GM12878 (cell line): ENCODE measurements at regions not wholly inside any gene's neighbourhood (a gene's known extent, or its start where the extent isn't known, plus 50 kb on each side); places are given as distances from the start of the nearest gene placed in this dataset.

ENCODE experiments used
- ATAC-seq: fragments of 200-7000 bp; cut with Tn5 transposase; 3 replicates; pipeline ENCODE4 v1.9.1; 2020; ENCODE audit warnings: mild to moderate bottlenecking, moderate library complexity
- BruUV-seq: library from RNA; stranded (reverse); fragments of 400-500 nt; replicated peaks from 2 replicates; lab custom pipeline; 2021; lab: Mats Ljungman, UMichigan
- CTCF ChIA-PET: fragments of 300-600 bp; sonication (Branson Sonifier 250); formaldehyde crosslinking; extraction: SDS; loops from one replicate; lab custom pipeline; 2021; ENCODE audit warnings: inconsistent platforms; lab: Yijun Ruan, JAX
- POLR2A ChIA-PET: fragments of 350-600 bp; formaldehyde crosslinking; extraction: SDS; loops from one replicate; lab custom pipeline; 2021; ENCODE audit warnings: inconsistent platforms; lab: Charles Lee
- RAD21 ChIA-PET: fragments of 300-600 bp; sonication (Branson Sonifier 250); formaldehyde crosslinking; loops from one replicate; lab custom pipeline; 2023; ENCODE audit warnings: antibody characterized with exemption; ENCODE audit not compliant: unreplicated experiment; lab: Charles Lee
- SMC1A ChIA-PET: fragments of 300-600 bp; sonication (Branson Sonifier 250); formaldehyde crosslinking; loops from one replicate; lab custom pipeline; 2023; ENCODE audit not compliant: unreplicated experiment, uncharacterized antibody; lab: Charles Lee
- DNase-seq: peaks from one replicate; pipeline ENCODE4 v3.0.0-alpha.2; 2011; ENCODE audit warnings: low read depth, low spot score
- FAIRE-seq: peaks from 3 replicates; lab custom pipeline; 2011; peaks lifted over from hg19 to GRCh38; lab: Jason Lieb, UNC
- H2AFZ ChIP-seq: 2 replicates; pipeline ENCODE4 v1.6.0; 2011; ENCODE audit warnings: low read depth, low read length, control low read depth; ENCODE audit not compliant: control insufficient read depth
- H3K27ac ChIP-seq: 2 replicates; pipeline ENCODE4 v1.5.1; 2011; ENCODE audit warnings: control low read depth; ENCODE audit not compliant: control insufficient read depth, insufficient read depth
- H3K27me3 ChIP-seq, 2 experiments: replicated peaks in 1 of 2; 2 replicates each; pipeline versions ENCODE4 v1.6.0 to v1.6.1; 2011; ENCODE audit warnings: low read length in 1 of 2; ENCODE audit not compliant: control insufficient read depth in 2 of 2, insufficient read depth in 2 of 2
- H3K36me3 ChIP-seq, 2 experiments: 2 replicates each; pipeline ENCODE4 v1.5.1; 2011; ENCODE audit warnings: low read length in 1 of 2; ENCODE audit not compliant: control insufficient read depth in 2 of 2, insufficient read depth in 2 of 2
- H3K4me1 ChIP-seq: 2 replicates; pipeline ENCODE4 v1.6.1; 2011; ENCODE audit warnings: mild to moderate bottlenecking, low read length, moderate library complexity, mixed read lengths; ENCODE audit not compliant: control insufficient read depth, insufficient read depth
- H3K4me2 ChIP-seq: 2 replicates; pipeline ENCODE4 v1.6.0; 2011; ENCODE audit warnings: control low read depth; ENCODE audit not compliant: control insufficient read depth, insufficient read depth
- H3K4me3 ChIP-seq: fragments of 200-600 bp; sonication (generic); 2 replicates; pipeline ENCODE4 v1.5.1; 2016
- H3K79me2 ChIP-seq: 2 replicates; pipeline ENCODE4 v1.6.0; 2011; ENCODE audit warnings: low read length; ENCODE audit not compliant: control insufficient read depth, insufficient read depth
- H3K9ac ChIP-seq: 2 replicates; pipeline ENCODE4 v1.8.0; 2011; ENCODE audit warnings: low read length, control low read depth, mixed read lengths; ENCODE audit not compliant: control insufficient read depth, insufficient read depth
- H3K9me3 ChIP-seq: replicated peaks from 3 replicates; pipeline ENCODE4 v1.5.1; 2011; ENCODE audit warnings: mild to moderate bottlenecking, low read length; ENCODE audit not compliant: control insufficient read depth, insufficient read depth
- H4K20me1 ChIP-seq: 2 replicates; pipeline ENCODE4 v1.6.0; 2011; ENCODE audit not compliant: control insufficient read depth, insufficient read depth
- CBFB ChIP-seq: IDR thresholded peaks from 2 replicates; pipeline ENCODE4 v1.6.1; 2016; ENCODE audit warnings: antibody characterized with exemption, low read depth
- CBX3 ChIP-seq: fragments of 200-600 bp; sonication (generic); IDR thresholded peaks from 2 replicates; pipeline ENCODE4 v1.6.1; 2016; ENCODE audit warnings: low read depth, borderline replicate concordance
- EZH2 ChIP-seq: IDR thresholded peaks from 2 replicates; pipeline ENCODE4 v1.6.1; 2012; ENCODE audit warnings: low read depth, mild to moderate bottlenecking, control low read depth, inconsistent platforms, low read length, borderline replicate concordance; ENCODE audit not compliant: control insufficient read depth
- GABPA ChIP-seq: IDR thresholded peaks from 2 replicates; pipeline ENCODE4 v1.6.1; 2014; ENCODE audit warnings: antibody characterized with exemption, low read depth, mild to moderate bottlenecking, inconsistent platforms
- HDAC2 ChIP-seq: fragments of 200-600 bp; sonication (generic); IDR thresholded peaks from 2 replicates; pipeline ENCODE4 v1.6.1; 2017
- MXI1 ChIP-seq: fragments of 150-350 bp; IDR thresholded peaks from 2 replicates; pipeline ENCODE4 v1.6.1; 2011; ENCODE audit warnings: low read depth, mild to moderate bottlenecking, inconsistent platforms, low read length, improper control_type of control experiment
- NBN ChIP-seq: fragments of 450-650 bp; IDR thresholded peaks from 2 replicates; pipeline ENCODE4 v1.6.1; 2016
- SIN3A ChIP-seq: IDR thresholded peaks from 2 replicates; pipeline ENCODE4 v1.6.1; 2012; ENCODE audit warnings: low read depth, low read length, improper control_type of control experiment
- SMARCA5 ChIP-seq: fragments of 450-650 bp; IDR thresholded peaks from 2 replicates; pipeline ENCODE4 v1.6.1; 2017; ENCODE audit warnings: mild to moderate bottlenecking
- SREBF1 ChIP-seq: IDR thresholded peaks from 2 replicates; pipeline ENCODE4 v1.6.1; 2012; ENCODE audit warnings: mild to moderate bottlenecking, low read length
- SRF ChIP-seq, 2 experiments: IDR thresholded peaks; 2 replicates each; pipeline ENCODE4 v1.6.1; 2011; ENCODE audit warnings: low read depth in 2 of 2, low read length in 2 of 2, mild to moderate bottlenecking in 1 of 2, moderate library complexity in 1 of 2
- TCF3 ChIP-seq: IDR thresholded peaks from 2 replicates; pipeline ENCODE4 v1.6.1; 2012; ENCODE audit warnings: low read depth, mild to moderate bottlenecking, low read length, borderline replicate concordance; ENCODE audit not compliant: insufficient read depth
- ZBED1 ChIP-seq: IDR thresholded peaks from 2 replicates; pipeline ENCODE4 v1.6.1; 2016; ENCODE audit warnings: borderline replicate concordance
- WGBS: methylation state at CpG from one replicate; pipeline ENCODE4 v1.1.6; 2016; ENCODE audit warnings: low lambda C conversion rate; ENCODE audit not compliant: insufficient replicate concordance, insufficient coverage; ENCODE audit errors: missing lambda C conversion rate; 5-methylcytosine and 5-hydroxymethylcytosine counted together
- in situ Hi-C: fragments of 300-500 bp; cut with MboI; formaldehyde crosslinking; loops from 9 replicates; pipeline ENCODE4 v1.14.3; 2018; ENCODE audit warnings: mixed read lengths
- intact Hi-C: fragments of 100-400 bp; cut with micrococcal nuclease; formaldehyde crosslinking; loops from one replicate; pipeline ENCODE4 v1.14.2; 2022; ENCODE audit not compliant: unreplicated experiment
- TF ChIP-seq, protein P1 (sequence below): fragments of 450-650 bp; formaldehyde crosslinking; IDR thresholded peaks from 2 replicates; pipeline ENCODE4 v1.5.0; 2022; ENCODE audit warnings: mild to moderate bottlenecking, missing genetic modification characterization
- TF ChIP-seq, protein P2 (sequence below): IDR thresholded peaks from 2 replicates; pipeline ENCODE4 v1.6.1; 2012; ENCODE audit warnings: low read depth, low read length, improper control_type of control experiment
- TF ChIP-seq, protein P3 (sequence below): fragments of 450-650 bp; IDR thresholded peaks from 2 replicates; pipeline ENCODE4 v1.6.1; 2017; ENCODE audit warnings: mild to moderate bottlenecking, moderate library complexity

DNA sequence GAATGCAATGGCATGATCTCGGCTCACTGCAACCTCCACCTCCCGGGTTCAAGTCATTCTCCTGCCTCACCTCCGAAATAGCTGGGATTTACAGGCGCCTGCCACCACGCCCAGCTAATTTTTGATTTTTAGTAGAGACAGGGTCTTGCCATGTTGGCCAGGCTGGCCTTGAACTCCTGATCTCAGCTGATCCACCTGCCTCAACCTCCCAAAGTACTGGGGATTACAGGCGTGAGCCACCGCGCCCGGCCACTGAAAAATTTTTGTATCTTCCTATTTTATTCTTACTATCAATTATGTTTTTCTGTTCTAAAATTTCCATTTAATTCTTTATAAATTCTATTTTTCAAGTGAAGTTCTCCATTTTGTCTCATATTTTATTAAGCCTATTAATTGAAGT, 730.4 kb downstream of the EDEM1 start:
- H3K4me3 ChIP-seq = no peak overlapping the region
- H3K27me3 ChIP-seq = no peaks in the 10 kb centered on the region
- no peaks in the 10 kb centered on the region for H3K79me2 ChIP-seq
- no peaks in the 10 kb centered on the region for H3K36me3 ChIP-seq
- RAD21 ChIA-PET = no interaction called here
- WGBS = 49% methylated on average over 9 of the region's 9 CpGs
- in situ Hi-C loops (no loop called here), intact Hi-C loops (no loop called here)
- CTCF ChIA-PET = interaction anchor here (0.9 kb wide), 1 partner anchor 484 kb away, joined by 3 read pairs; no protein-coding TSS in a partner anchor
- POLR2A ChIA-PET = no interaction called here
- ATAC-seq (no peak), DNase-seq (no peak), FAIRE-seq (no peak)
- no TSS peak for BruUV-seq
- H3K9ac ChIP-seq = no peak overlapping the region
- SMC1A ChIA-PET = no interaction called here
- no peaks in the 10 kb centered on the region for H3K4me1 ChIP-seq
- no peaks in the 10 kb centered on the region for H4K20me1 ChIP-seq
- no peak overlapping the region for H3K4me2 ChIP-seq
- H2AFZ ChIP-seq = no peak overlapping the region
- H3K9me3 ChIP-seq = no peaks in the 10 kb centered on the region
- H3K27ac ChIP-seq = no peak overlapping the region
- TF ChIP-seq, protein P1, sequence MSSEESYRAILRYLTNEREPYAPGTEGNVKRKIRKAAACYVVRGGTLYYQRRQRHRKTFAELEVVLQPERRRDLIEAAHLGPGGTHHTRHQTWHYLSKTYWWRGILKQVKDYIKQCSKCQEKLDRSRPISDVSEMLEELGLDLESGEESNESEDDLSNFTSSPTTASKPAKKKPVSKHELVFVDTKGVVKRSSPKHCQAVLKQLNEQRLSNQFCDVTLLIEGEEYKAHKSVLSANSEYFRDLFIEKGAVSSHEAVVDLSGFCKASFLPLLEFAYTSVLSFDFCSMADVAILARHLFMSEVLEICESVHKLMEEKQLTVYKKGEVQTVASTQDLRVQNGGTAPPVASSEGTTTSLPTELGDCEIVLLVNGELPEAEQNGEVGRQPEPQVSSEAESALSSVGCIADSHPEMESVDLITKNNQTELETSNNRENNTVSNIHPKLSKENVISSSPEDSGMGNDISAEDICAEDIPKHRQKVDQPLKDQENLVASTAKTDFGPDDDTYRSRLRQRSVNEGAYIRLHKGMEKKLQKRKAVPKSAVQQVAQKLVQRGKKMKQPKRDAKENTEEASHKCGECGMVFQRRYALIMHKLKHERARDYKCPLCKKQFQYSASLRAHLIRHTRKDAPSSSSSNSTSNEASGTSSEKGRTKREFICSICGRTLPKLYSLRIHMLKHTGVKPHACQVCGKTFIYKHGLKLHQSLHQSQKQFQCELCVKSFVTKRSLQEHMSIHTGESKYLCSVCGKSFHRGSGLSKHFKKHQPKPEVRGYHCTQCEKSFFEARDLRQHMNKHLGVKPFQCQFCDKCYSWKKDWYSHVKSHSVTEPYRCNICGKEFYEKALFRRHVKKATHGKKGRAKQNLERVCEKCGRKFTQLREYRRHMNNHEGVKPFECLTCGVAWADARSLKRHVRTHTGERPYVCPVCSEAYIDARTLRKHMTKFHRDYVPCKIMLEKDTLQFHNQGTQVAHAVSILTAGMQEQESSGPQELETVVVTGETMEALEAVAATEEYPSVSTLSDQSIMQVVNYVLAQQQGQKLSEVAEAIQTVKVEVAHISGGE (CRISPR knock-in tag) = no peak
- TF ChIP-seq GABPA (no peak), CBFB (no peak), NBN (no peak), HDAC2 (no peak), CBX3 (no peak), MXI1 (no peak), SMARCA5 (no peak), EZH2 (no peak), TCF3 (no peak), SIN3A (no peak), SREBF1 (no peak), ZBED1 (no peak), SRF (IDR thresholded peaks at IDR 0.05; ENCODE audit: low read depth in 2 of 2, low read length in 2 of 2) (no peak)
- TF ChIP-seq, protein P2, sequence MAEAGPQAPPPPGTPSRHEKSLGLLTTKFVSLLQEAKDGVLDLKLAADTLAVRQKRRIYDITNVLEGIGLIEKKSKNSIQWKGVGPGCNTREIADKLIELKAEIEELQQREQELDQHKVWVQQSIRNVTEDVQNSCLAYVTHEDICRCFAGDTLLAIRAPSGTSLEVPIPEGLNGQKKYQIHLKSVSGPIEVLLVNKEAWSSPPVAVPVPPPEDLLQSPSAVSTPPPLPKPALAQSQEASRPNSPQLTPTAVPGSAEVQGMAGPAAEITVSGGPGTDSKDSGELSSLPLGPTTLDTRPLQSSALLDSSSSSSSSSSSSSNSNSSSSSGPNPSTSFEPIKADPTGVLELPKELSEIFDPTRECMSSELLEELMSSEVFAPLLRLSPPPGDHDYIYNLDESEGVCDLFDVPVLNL = no peak
- TF ChIP-seq, protein P3, sequence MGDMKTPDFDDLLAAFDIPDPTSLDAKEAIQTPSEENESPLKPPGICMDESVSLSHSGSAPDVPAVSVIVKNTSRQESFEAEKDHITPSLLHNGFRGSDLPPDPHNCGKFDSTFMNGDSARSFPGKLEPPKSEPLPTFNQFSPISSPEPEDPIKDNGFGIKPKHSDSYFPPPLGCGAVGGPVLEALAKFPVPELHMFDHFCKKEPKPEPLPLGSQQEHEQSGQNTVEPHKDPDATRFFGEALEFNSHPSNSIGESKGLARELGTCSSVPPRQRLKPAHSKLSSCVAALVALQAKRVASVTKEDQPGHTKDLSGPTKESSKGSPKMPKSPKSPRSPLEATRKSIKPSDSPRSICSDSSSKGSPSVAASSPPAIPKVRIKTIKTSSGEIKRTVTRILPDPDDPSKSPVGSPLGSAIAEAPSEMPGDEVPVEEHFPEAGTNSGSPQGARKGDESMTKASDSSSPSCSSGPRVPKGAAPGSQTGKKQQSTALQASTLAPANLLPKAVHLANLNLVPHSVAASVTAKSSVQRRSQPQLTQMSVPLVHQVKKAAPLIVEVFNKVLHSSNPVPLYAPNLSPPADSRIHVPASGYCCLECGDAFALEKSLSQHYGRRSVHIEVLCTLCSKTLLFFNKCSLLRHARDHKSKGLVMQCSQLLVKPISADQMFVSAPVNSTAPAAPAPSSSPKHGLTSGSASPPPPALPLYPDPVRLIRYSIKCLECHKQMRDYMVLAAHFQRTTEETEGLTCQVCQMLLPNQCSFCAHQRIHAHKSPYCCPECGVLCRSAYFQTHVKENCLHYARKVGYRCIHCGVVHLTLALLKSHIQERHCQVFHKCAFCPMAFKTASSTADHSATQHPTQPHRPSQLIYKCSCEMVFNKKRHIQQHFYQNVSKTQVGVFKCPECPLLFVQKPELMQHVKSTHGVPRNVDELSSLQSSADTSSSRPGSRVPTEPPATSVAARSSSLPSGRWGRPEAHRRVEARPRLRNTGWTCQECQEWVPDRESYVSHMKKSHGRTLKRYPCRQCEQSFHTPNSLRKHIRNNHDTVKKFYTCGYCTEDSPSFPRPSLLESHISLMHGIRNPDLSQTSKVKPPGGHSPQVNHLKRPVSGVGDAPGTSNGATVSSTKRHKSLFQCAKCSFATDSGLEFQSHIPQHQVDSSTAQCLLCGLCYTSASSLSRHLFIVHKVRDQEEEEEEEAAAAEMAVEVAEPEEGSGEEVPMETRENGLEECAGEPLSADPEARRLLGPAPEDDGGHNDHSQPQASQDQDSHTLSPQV = no peak
